ENCODE measurements at regions not wholly inside any gene's neighbourhood (a gene's known extent, or its start where the extent isn't known, plus 50 kb on each side); places are given as distances from the start of the nearest gene placed in this dataset.

DNA sequence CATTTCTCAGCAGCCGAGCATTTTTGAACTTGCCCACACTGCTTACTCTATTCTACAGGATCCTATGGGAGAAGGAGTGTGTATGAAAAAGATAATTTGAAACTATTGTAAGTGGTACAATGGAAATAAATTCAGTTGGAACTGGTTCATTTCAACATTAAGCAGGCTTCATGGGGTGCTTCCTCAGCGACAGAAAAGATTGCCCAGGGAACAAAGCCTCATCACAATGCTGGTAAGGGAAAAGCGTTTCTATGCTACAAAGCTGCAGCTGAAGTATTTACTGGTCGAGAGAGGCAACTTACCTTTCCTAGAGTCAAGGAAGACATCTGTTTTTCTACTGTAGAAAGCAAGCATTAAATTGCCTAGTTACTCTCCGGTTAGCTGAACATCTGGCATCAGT is 568.2 kb upstream of the ZP4 start:
- no peaks in the 10 kb centered on the region for H3K36me3 ChIP-seq (ENCODE audit: insufficient read depth, low read length)
- H2AFZ ChIP-seq (ENCODE audit: low read depth, low read length), result no peak overlapping the region
- peak overlapping the region; percentile 38 for H3K27ac ChIP-seq (ENCODE audit: low read length)
- no peaks in the 10 kb centered on the region for H3K79me2 ChIP-seq (replicated peaks; ENCODE audit: insufficient read depth, low read length)
- H3K9me2 ChIP-seq (ENCODE audit: insufficient read depth, low read length), result no peaks in the 10 kb centered on the region
- no peaks in the 10 kb centered on the region for H3K27me3 ChIP-seq (ENCODE audit: insufficient read depth, low read depth, low read length)
- H3K9ac ChIP-seq (ENCODE audit: low read length), result no peak overlapping the region
- H3F3A ChIP-seq (ENCODE audit: insufficient read depth, low read length, poor library complexity, severe bottlenecking), result no peaks in the 10 kb centered on the region
- H3K4me2 ChIP-seq (ENCODE audit: low read length), result peak overlapping the region; percentile 32
- no peaks in the 10 kb centered on the region for H3K9me3 ChIP-seq (ENCODE audit: low read length)
- no peaks in the 10 kb centered on the region for H4K20me1 ChIP-seq (ENCODE audit: insufficient read depth)
- H3K4me3 ChIP-seq (ENCODE audit: low read length), result peak overlapping the region; percentile 45
- TF ChIP-seq SMC3 (conservative IDR thresholded peaks at IDR 0.05; ENCODE audit: poor library complexity), result no peak
- peak; percentile 28 for TF ChIP-seq REST (IDR thresholded peaks at IDR 0.05; ENCODE audit: borderline replicate concordance)
- no peak for TF ChIP-seq EZH2 (IDR thresholded peaks at IDR 0.05; ENCODE audit: borderline replicate concordance, insufficient read depth, low read length, poor library complexity, severe bottlenecking)
- no peak for TF ChIP-seq TAF1 (IDR thresholded peaks at IDR 0.05; ENCODE audit: low read depth)
- TF ChIP-seq, protein P1, sequence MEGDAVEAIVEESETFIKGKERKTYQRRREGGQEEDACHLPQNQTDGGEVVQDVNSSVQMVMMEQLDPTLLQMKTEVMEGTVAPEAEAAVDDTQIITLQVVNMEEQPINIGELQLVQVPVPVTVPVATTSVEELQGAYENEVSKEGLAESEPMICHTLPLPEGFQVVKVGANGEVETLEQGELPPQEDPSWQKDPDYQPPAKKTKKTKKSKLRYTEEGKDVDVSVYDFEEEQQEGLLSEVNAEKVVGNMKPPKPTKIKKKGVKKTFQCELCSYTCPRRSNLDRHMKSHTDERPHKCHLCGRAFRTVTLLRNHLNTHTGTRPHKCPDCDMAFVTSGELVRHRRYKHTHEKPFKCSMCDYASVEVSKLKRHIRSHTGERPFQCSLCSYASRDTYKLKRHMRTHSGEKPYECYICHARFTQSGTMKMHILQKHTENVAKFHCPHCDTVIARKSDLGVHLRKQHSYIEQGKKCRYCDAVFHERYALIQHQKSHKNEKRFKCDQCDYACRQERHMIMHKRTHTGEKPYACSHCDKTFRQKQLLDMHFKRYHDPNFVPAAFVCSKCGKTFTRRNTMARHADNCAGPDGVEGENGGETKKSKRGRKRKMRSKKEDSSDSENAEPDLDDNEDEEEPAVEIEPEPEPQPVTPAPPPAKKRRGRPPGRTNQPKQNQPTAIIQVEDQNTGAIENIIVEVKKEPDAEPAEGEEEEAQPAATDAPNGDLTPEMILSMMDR (IDR thresholded peaks at IDR 0.05; ENCODE audit: poor library complexity, severe bottlenecking), result no peak
- TF ChIP-seq POLR2AphosphoS5 (IDR thresholded peaks at IDR 0.05), result peak; percentile 25
- no peak for TF ChIP-seq MXI1 (conservative IDR thresholded peaks at IDR 0.05; ENCODE audit: poor library complexity, severe bottlenecking)
- peak; percentile 22 for TF ChIP-seq RAD21 (conservative IDR thresholded peaks at IDR 0.05)
- peak; percentile 18 for TF ChIP-seq EP300 (conservative IDR thresholded peaks at IDR 0.05; ENCODE audit: poor library complexity, severe bottlenecking)

GRCh38 chr1:238457610-238458009 is 566.9 kb upstream of the ZP4 start:
- H3K9me2 ChIP-seq (ENCODE audit: insufficient read depth, low read length), result no peaks in the 10 kb centered on the region
- no peak overlapping the region for H3K4me3 ChIP-seq (ENCODE audit: low read length)
- no peaks in the 10 kb centered on the region for H3K9me3 ChIP-seq (ENCODE audit: low read length)
- H3K27me3 ChIP-seq (ENCODE audit: insufficient read depth, low read depth, low read length), result no peaks in the 10 kb centered on the region
- no peak overlapping the region for H3K9ac ChIP-seq (ENCODE audit: low read length)
- no peak overlapping the region for H2AFZ ChIP-seq (ENCODE audit: low read depth, low read length)
- H3K36me3 ChIP-seq (ENCODE audit: insufficient read depth, low read length), result no peaks in the 10 kb centered on the region
- no peaks in the 10 kb centered on the region for H3F3A ChIP-seq (ENCODE audit: insufficient read depth, low read length, poor library complexity, severe bottlenecking)
- H3K27ac ChIP-seq (ENCODE audit: low read length), result no peak overlapping the region
- H3K79me2 ChIP-seq (replicated peaks; ENCODE audit: insufficient read depth, low read length), result no peaks in the 10 kb centered on the region
- no peak overlapping the region for H3K4me2 ChIP-seq (ENCODE audit: low read length)
- H4K20me1 ChIP-seq (ENCODE audit: insufficient read depth), result no peaks in the 10 kb centered on the region
- TF ChIP-seq, protein P1 (IDR thresholded peaks at IDR 0.05; ENCODE audit: poor library complexity, severe bottlenecking), result no peak
- TF ChIP-seq TAF1 (IDR thresholded peaks at IDR 0.05; ENCODE audit: low read depth), result no peak
- TF ChIP-seq RAD21 (conservative IDR thresholded peaks at IDR 0.05), result no peak
- TF ChIP-seq EZH2 (IDR thresholded peaks at IDR 0.05; ENCODE audit: borderline replicate concordance, insufficient read depth, low read length, poor library complexity, severe bottlenecking), result no peak
- no peak for TF ChIP-seq REST (IDR thresholded peaks at IDR 0.05; ENCODE audit: borderline replicate concordance)
- no peak for TF ChIP-seq POLR2AphosphoS5 (IDR thresholded peaks at IDR 0.05)
- no peak for TF ChIP-seq MXI1 (conservative IDR thresholded peaks at IDR 0.05; ENCODE audit: poor library complexity, severe bottlenecking)

Measured in neural cell (in vitro differentiated cells).